HS-27A (cell line): ENCODE measurements at regions not wholly inside any gene's neighbourhood (a gene's known extent, or its start where the extent isn't known, plus 50 kb on each side); places are given as distances from the start of the nearest gene placed in this dataset.
"Not testable (repeated sequence)": the region's sequence is repeated elsewhere in the genome, so short reads cannot be mapped to it uniquely, and the experiment has no call there.

ENCODE experiments used
- DNase-seq: peaks from one replicate; pipeline ENCODE4 v3.0.0-alpha.2; 2012; ENCODE audit warnings: low read depth, missing footprints

DNA sequence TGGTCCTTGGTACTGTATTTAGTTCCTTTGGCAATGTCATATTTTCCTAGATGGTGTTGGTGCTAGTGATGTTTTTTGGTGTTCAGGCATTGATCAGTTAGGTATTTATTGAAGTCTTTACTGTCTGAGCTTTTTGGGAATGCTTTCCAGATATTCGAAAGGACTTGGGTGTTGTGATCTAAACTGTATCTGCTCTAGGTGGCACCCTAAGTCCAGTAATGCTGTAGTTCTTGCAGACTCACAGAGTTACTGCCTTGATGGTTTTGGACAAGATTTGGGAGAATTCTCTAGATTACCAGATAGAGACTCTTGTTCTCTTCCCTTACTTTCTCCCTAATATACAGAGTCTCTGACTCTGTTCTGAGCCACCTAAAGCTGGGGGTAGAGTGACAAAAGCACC lies 513.6 kb upstream of the PITX2 start:
- peak; percentile 26 for DNase-seq

DNA sequence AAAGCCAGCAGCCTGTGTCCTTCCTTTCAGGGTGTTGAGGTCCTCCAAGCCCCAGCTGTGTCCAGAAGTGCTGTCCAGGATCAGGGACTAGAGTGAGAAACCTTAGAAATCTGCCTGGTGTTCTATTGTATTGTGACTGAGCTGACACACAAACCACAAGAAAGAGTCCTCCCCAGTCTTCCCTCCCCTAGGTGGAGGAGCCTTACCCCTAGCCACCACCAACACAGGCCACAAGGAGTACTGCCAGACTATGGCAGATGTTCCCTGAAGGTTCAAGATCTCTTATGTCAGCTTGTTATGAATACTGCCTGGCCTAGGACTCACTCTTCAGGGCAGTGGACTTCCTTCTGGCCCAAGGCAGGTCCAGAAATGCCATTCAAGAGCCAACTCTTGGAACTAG lies 514.1 kb upstream of the PITX2 start:
- no peak for DNase-seq

DNA sequence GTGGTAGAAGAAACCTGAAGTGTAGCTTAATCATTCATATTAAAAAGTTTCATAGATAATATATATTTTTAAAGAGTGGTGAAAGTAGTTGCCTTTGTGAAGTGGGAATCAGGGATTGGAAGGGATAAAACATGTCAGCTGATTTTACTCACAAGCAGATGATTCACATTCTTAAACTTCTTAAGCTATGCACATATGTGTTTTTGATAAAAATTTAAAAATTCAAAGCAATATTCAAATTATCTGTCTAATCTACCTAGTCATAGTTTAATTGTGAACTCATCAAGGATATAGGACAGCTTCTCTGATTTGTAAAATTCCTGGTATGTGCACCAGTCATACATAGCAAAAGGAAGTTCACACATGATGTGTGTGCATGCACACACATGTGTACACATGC lies 520.6 kb upstream of the PITX2 start:
- no peak for DNase-seq

DNA sequence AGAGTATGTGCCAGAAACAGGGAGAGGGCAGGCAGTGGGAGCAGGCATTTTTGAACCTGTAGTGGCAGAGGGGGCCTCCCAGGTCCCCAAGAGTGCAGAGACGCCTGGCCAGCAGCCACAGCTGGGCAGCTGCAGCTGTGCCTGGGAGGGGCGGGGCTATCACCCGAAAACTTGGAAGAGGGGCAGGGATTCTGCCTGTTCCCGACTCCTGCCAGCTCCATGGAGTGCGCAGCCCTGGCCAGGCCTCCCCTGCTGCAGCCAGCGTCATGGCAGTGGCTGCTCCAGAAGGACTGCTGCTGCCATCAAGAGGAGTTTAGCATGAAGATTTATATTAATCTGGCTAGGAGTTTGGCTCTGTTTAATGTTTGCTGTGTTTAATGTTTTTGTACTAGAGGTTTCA lies 532.1 kb upstream of the PITX2 start:
- no peak for DNase-seq

DNA sequence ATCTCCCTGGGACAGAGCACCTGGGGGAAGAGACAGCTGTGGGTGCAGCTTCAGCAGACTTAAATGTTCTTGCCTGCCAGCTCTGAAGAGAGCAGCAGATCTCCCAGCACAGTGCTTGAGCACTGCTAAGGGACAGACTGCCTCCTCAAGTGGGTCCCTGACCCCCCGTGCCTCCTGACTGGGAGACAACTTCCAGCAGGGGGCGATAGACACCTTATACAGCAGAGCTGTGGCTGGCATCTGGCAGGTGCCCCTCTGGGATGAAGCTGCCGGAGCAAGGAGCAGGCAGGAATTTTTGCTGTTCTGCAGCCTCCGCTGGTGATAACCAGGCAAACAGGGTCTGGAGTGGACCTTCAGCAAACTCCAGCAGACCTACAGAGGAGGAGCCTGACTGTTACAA lies 541.7 kb upstream of the PITX2 start:
- not testable (repeated sequence) for DNase-seq

DNA sequence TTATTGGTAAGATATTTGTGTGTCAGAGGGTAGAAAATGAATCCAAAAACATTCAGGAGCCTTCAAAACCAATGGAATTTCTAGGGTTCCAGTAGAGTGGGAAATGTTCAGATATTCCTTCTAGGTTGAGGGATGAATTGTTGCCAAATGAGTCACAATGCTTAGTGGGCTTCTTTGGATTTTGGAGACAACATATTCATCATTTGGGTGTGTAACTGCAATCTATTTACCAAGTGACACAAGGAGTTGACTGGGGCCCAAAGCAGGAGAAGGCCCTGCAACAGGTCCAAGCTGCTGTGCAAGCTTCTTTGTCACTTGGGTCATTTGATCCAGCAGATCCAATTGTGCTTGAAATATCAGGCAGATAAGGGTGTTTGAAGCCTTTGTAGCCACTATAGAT lies 551.5 kb upstream of the PITX2 start:
- DNase-seq, result peak; percentile 69

DNA sequence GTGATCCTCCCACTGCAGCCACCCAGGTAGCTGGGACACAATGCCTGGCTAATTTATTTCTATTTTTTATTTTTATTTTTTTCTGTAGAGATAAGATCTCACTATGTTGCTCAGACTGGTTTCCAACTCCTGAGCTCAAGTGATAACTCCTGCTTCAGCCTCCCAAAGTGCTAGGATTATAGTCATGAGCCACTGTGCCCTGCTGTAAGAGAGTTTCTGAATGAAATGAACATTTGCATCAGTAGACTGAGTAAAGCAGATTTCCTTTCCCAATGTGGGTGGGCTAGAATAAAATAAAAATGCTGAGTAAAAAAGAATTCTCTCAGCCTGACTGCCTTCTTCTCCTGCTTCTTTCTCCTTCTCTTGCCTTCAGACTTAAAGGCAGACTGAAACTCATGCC lies 555.4 kb upstream of the PITX2 start:
- DNase-seq, result no peak

DNA sequence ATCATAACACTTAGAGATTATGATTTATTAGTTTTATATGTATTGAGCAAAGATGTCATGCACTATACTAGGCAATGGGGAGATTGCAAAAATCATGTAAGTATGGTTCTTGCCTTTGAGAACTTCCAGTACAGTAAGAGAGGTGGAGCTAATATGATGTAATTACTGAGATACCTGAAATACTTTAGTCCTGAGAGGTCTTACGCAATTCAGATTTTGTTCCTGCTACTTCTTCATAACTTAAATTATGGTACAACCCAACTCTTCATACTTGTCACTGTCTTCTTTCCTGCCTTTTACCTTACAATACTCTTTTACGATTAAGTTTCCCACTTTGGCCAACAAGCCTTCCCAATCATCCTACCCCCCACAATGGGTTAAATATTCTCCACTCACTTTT lies 564.2 kb upstream of the PITX2 start:
- DNase-seq, result no peak

DNA sequence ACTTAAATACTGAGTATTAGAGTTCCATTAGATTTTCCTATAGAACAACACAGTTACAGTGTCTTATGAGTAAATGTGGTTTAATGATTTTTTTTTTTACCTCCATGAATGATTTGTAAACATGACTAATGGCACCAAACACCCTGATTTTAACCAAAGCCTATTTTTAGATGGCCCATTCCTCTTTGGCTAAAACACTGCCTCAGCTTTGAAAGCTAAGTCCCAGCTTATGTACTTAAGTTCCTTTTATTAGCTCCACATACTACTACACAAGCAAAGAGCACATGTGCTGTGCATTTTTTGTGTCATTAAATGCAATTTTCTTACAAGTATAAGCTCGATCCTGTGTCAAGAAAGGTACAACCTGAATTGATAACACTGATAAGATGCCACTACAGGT lies 575.6 kb upstream of the PITX2 start:
- DNase-seq, result no peak

DNA sequence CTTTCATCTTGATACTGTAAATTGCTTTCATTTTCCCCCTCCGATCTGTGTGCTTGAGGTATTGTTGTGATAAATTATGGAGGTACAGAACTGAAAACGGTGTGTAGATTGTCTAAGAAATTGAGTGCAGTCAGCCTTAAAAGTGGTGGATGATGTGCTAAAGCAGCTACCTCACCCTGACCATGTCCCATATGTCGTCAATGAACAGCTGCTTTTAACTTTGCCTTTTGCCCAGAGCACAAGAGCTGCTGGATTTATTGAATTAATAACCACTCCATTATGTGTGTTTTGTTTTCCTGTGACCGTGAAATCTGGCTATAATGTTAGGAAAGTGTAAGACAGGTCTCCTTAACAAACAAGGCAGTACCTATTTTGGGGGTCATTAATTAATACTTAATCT lies 581.9 kb upstream of the PITX2 start:
- DNase-seq, result no peak

DNA sequence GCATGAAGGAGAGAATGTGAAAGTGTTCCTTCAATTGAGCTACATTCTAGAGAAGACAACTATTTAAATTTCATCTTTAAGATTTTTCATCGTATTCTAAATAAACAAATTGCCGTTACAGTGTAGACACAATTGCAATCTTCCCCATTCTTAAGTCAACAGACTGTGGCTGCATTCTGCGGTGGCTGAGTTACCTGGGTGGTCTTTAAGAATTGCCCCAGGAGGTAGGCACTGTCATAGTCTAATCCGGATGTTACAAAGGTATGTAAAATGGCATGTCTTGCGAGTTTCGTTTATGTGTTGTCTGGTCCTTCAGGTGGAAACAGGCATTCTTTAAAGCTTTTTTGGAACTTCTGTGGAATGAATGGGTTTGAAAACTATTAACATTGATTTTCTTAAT lies 586.1 kb upstream of the PITX2 start:
- DNase-seq, result no peak

DNA sequence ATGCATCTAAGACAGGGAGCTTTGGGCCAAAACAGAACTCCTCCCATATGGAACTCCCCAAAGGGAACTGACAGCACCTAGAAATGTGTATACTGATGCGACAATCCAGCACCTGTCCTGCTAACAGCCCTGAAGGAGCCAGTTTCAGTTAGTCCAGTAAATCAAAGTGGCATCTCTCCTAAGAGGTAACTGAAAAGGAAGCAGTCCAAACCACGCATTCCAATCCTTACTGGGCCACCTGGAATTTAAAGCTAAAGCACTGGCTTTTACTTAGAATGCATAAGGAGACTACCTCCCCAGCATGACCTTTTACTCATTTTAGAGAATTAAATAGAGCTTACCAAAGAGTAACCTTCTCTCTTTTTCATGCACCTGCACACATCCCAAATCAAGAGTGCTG lies 586.8 kb upstream of the PITX2 start:
- DNase-seq, result no peak

DNA sequence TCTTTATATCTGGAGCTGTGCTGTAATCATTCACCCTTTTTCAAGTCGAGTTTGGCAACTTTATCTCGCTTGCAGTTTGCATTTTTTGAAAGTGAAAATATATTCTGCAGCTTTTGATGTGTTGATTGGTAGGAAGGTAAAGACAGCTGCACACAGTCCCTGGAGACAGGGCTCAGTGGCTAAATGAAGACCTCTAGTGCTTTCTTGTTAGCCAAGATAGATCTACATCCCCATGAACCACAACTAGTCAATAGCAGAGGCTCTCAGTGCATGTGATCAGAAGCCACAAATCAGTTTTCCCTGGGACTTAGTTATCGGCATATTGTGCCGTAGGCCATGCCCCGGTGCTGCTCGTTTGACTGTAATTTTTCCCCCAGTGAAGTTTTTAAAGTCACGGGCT lies 587.7 kb upstream of the PITX2 start:
- DNase-seq, result no peak

DNA sequence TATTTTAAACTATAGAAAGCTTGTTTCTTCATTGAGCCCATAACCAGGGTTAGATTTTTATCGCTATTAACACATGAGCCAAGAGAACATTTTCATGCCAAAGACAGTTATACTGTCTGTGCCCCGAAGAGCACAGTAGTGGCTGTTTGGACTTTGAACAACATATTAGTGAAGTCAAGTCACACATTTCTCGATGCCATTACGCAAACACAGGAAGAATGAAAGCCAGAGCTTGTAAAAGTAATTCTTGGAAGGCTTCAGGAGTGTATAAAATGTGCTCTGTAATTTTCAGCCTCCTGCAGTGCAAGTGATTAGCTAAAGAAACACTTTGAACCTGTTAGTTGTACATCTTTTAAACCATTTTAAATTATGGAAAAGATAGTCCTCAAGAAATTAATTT lies 590.7 kb upstream of the PITX2 start:
- no peak for DNase-seq

DNA sequence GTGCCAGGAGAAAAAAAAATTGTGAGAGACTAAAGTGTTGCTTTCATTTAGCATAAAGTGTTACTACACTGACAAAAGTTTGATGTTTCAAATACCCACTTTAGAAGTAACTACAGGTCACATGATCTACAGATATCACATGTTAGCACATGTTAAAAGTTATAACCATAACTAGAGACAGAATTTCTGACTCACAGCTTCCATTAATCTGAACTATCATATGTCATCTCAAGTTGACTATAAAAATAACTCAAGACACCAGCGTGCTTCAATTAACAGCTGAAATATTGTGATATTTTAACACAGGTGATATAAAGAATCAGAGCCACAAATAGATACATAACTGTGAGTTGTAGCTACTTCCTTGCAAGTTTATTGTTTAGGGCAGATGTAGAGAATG lies 591.5 kb upstream of the PITX2 start:
- DNase-seq, result no peak

DNA sequence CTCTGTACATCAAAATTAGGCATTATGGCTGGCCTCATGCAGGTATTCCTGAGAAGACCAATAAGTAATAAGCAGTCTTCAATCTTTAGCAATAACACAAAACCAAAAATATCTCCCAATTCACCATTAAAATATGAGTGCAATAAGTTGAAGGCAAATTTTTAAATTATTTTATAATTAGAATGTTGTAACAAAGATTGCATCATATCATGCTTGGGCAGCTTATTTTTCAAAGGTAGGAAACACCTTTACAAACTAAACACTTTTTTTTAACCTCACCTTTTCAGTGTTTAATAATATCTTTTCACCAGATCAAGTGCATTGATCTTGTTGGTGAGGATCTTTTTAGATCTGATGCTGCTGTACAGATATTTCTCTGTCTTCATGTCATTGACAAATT lies 592.9 kb upstream of the PITX2 start:
- no peak for DNase-seq

DNA sequence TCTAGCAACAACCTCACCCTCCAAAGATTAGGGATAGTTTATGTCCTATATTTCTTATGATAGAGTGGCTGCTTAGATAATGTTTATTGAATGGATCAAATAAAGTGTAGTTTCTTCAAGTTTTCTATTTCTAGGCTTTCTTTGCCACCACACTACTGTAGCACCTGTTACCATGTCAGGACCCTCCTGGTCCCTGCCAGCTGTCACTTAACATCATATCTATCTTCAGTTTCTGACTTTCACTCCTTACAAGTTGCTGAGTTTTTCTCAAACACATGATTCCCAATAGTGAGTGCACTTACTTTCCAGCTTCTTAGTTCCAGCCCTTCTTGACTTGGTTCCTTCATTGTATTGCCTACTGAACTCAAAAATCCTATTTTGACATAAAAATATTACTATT lies 593.9 kb upstream of the PITX2 start:
- no peak for DNase-seq

DNA sequence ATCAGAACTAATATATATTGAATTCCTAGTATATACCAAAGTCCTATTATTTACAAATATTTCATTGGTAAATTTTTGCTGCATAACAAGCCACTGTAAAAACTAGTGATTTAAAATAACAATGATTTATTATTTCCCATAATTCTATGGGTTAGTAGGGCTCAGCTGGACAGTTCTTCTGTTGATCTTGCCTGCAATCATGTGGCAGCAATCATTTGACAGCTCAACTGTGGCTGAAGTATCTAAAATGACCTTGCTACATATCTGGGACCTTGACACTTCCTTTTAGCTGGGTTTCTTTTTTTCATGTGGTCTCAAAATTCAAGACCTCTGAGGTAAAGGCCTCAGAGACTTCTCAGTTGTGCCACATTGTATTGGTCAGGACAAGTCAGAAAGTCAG lies 598.5 kb upstream of the PITX2 start:
- DNase-seq, result no peak

DNA sequence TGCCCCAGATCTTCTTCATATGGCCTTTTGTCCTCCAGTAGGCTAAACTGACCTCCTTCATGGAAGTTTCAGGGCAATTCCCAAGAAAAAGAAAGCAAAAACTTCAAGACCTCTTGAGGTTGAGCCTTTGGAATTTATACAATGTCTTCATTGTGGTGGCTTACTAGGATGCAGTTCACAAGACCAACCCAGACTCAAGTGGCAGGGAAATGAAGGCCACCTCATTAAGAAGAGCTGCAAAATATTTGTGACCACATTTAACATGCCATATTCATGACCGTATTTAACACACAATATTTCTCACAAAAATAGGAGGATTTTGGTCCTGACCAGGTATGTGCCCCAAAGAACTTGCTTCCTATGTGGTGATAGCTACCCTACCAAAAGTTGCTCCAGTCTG lies 605.5 kb upstream of the PITX2 start:
- DNase-seq, result peak; percentile 47

DNA sequence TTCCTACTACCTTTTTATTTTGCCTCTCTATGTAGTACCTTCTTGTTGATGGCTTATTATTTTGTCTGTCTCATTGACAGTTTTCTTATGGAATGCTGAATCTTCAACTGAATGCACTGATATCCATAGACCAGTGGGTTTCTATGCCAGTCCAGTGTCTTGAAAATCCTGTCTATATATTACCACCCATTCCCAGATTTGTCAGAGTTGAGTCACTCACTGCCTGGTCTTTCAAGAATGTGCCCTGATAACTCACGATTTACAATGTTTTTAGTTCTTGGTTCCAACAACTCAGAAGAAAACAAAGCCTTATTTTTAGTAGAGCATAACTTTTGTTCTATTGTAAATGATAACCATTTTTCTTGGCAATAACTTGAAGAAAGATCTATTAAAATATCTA lies 606.0 kb upstream of the PITX2 start:
- DNase-seq, result peak; percentile 73

DNA sequence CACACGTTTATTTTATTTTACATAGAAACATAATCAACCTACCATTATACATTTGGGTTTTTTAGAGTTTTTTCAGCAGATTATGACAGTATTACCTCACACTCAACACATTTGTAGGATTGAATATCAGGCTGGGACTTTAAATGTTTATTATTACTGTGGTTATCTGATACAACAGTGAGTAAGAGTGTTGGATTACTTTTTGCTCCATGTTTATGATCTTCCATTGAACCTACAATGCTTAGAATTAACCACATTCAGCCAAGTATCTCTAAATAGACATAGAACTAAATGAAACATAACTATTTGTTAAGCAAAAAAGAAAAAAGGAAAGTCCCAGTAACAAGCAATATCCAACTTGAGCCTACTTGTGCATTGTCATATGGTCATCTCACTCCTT lies 607.4 kb upstream of the PITX2 start:
- peak; percentile 11 for DNase-seq

DNA sequence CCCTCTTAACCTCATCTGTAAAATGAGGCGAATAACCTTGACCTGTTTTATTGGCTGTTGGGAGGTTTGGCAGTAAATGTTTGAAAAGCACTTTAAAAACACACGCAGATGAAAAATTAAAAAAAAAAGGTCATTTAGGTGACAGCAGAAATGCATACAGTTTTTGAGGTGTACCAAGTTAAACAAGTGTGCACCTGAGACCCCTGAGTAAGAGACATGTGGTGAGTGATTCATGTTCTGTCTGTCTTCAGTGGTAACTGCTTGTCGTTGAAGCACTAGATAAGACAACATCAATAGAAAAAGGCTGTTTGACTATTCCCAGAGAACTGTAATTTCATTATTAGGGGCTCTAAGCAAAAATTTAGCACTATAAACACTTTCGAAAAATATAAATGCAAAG lies 608.4 kb upstream of the PITX2 start:
- DNase-seq, result no peak

DNA sequence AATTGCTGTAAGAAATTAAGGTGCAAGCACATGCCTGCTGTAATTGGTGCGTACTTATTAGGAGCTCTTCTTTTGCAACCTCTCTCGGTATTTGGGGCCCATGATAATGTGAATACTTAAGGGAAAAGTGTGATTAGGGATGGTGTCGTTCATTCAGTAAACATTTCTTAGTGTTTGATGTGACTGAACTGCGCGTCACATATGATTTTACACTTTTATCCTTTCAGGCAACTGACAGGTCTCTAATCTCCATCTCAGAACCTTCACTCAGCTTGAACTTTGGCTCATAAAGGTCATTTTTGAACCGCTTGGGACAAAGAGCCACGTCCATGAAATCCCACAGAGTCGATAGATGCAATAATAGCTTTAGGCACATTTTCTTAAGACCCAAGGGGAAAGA lies 612.1 kb upstream of the PITX2 start:
- no peak for DNase-seq

DNA sequence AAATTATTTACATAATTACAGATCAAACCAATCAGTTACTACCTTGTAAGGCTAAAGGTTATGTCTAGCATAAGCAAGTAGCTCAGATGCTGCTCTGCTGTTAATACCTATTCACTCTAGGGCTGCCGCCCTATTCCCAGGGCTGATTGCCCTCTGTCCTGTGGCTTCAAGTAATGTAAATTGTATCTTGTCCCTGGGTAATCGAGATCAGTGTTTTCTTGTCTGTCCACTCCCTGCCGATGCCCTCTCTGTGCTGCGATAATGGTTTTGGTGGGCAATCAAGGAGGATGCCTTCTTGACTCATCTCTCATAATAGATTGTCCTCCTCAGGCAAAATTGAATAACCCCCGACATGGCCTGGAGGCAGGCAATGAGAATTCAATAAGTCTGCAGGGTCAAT lies 641.0 kb upstream of the PITX2 start:
- DNase-seq, result no peak

DNA sequence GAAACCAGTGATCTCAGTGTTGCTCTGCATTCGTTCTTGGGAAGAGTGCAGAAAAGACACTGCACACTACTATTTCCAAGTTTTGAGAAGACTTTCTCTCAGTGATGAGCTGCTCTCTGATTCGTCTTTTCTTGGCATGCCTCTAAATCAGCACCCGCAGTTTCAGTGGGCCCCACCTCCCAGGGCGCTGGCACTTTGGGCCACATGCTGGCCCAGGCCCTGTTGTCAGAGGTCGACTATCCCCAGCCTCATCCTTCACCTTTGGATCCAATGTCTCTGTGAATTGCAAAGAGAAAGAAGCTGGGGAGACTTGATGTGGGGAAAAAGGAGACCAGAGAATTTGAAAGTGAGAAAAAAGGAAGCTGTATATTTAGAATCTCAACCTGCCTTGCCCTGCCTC lies 644.1 kb upstream of the PITX2 start:
- DNase-seq, result no peak

DNA sequence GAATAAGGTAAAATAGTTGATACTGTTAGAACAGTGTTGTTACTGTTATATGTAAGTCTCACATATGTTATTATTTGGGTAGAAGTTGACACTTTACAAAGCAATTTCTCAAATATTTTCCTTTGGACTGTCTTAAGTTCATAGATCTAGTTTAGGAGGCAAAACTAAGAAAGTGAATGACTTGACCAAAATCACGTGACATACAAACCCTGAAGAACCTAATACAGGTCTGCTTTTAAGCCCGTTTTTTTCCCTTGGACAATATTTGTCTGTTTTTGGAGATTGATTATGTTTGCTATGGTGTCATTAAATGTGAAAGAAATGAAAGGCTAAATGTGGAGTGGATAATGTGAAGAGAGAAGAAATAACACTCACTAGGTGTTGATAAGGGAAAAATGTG lies 644.9 kb upstream of the PITX2 start:
- no peak for DNase-seq
